Right lobe of liver (tissue), 6 donors: ENCODE measurements at regions not wholly inside any gene's neighbourhood (a gene's known extent, or its start where the extent isn't known, plus 50 kb on each side); places are given as distances from the start of the nearest gene placed in this dataset.

ENCODE experiments used
- ATAC-seq, 4 donors: fragments of 200-7000 bp; cut with Tn5 transposase; one replicate each; pipeline ENCODE4 v1.9.1; 2020; ENCODE audit warnings: mild to moderate bottlenecking in 4 of 4, moderate library complexity in 4 of 4
- DNase-seq, 3 donors: peaks; one replicate each; pipeline ENCODE4 v3.0.0-alpha.2; 2020
- H3K27ac ChIP-seq, 3 donors: fragments of 200-600 bp; one replicate each; pipeline ENCODE4 v1.8.0; 2022
- H3K27me3 ChIP-seq, 2 donors: fragments of 200-600 bp; one replicate each; pipeline ENCODE4 v1.8.0; 2022
- H3K36me3 ChIP-seq, 4 donors: fragments of 200-600 bp; sonication (generic) in 1 of 4; one replicate each; pipeline versions ENCODE4 v1.5.1 to v1.8.0; 2017 to 2022; ENCODE audit warnings: control low read depth in 1 of 4
- H3K4me1 ChIP-seq, 4 donors: fragments of 200-600 bp; sonication (generic) in 1 of 4; one replicate each; pipeline versions ENCODE4 v1.5.1 to v1.8.0; 2017 to 2022; ENCODE audit warnings: control low read depth in 1 of 4
- H3K4me3 ChIP-seq, 3 donors: fragments of 200-600 bp; one replicate each; pipeline ENCODE4 v1.8.0; 2022
- H3K9me3 ChIP-seq, 4 donors: fragments of 200-600 bp; sonication (generic) in 1 of 4; one replicate each; pipeline versions ENCODE4 v1.5.1 to v1.8.0; 2017 to 2022; ENCODE audit warnings: control low read depth in 1 of 4
- CTCF ChIP-seq, 4 donors: fragments of 200-600 bp in 3 of 4; fragments of 450-650 bp in 1 of 4; IDR thresholded peaks; one replicate each; pipeline versions ENCODE4 v1.5.1 to v1.8.0; 2016 to 2022; ENCODE audit warnings: antibody characterized with exemption in 4 of 4, mild to moderate bottlenecking in 2 of 4
- POLR2A ChIP-seq: fragments of 450-650 bp; IDR thresholded peaks from one replicate; pipeline ENCODE4 v1.6.1; 2017; ENCODE audit warnings: antibody characterized with exemption, mild to moderate bottlenecking
- WGBS: methylation state at CpG from one replicate; pipeline ENCODE4 v1.1.6; 2018; ENCODE audit warnings: low coverage, low lambda C conversion rate; ENCODE audit not compliant: insufficient coverage; ENCODE audit errors: missing lambda C conversion rate; 5-methylcytosine and 5-hydroxymethylcytosine counted together
- intact Hi-C, 2 donors: fragments of 100-400 bp; cut with DNase I; formaldehyde crosslinking; loops; one replicate each; pipeline versions ENCODE4 v1.11.2 to v1.14.1; 2022
- donor health status: DM: no; HTN: yes; CAD: no.
- donor health status: DM: no; HTN: no; CAD: no.
- donor health status: DM: no; HTN: no; CAD: no.
- donor health status: DM: no; HTN: yes; CAD: no.
- donor health status: DM: no; HTN: yes; CAD: no.

DNA sequence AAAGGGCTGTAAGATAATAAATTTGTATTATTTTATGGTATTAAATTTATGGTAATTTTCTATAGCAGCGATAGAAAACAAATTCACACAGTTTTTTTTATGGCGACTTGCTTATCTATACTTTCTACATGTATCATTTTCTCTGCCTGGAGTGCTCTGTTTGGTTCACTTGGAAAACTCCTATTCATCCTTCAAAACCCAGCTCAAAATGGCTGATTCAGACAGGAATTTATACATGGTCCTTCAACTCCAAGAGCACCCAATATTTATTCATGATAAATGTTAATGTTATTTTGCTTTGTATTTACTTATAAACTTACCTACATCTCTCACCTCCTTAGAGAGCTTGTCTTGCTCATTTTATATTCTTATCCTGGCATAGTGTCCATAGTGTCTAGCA lies 55.6 kb upstream of the SSX2IP start:
- H3K27ac ChIP-seq = no peak overlapping the region
- 89% methylated on average over 2 of the region's 2 CpGs for WGBS
- H3K36me3 ChIP-seq = no peaks in the 10 kb centered on the region
- no peaks in the 10 kb centered on the region for H3K4me1 ChIP-seq
- DNase-seq (no peak), ATAC-seq (no peak)
- intact Hi-C loops = no loop called here
- no peak for TF ChIP-seq POLR2A
- no peak for TF ChIP-seq CTCF (IDR thresholded peaks at IDR 0.05)
- H3K9me3 ChIP-seq = no peaks in the 10 kb centered on the region
- no peaks in the 10 kb centered on the region for H3K27me3 ChIP-seq
- no peak overlapping the region for H3K4me3 ChIP-seq

GRCh38 chr1:84743896-84744295 lies 53.6 kb upstream of the SSX2IP start:
- no peaks in the 10 kb centered on the region for H3K4me1 ChIP-seq
- H3K9me3 ChIP-seq = no peaks in the 10 kb centered on the region
- TF ChIP-seq POLR2A (no peak), CTCF (IDR thresholded peaks at IDR 0.05) (no peak)
- ATAC-seq (no peak), DNase-seq (no peak)
- no peaks in the 10 kb centered on the region for H3K36me3 ChIP-seq
- no peak overlapping the region for H3K4me3 ChIP-seq
- no peak overlapping the region for H3K27ac ChIP-seq
- H3K27me3 ChIP-seq = no peaks in the 10 kb centered on the region
- 73% methylated on average over 3 of the region's 3 CpGs for WGBS
- intact Hi-C loops = no loop called here

DNA sequence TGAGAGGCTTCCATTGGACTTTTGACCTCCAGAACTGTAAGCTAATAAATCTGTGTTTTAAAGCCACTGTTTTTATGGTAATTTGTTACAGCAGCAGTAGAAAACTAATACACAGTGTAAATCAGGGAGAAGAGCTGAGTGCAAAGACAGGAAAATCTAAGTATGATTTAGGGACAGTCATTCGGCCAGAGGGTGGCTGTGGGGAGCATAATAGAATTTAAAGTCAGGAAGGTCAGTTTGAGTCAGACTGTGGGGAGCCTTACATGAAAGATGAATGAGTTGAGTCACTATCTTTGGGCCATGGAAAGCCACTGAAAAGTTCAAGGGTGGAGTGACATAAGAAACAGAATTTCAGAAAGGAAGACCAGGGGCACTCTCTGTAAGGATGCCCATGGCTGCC lies 52.4 kb upstream of the SSX2IP start:
- Histone ChIP-seq H3K36me3 (no peaks in the 10 kb centered on the region), H3K4me3 (no peak overlapping the region), H3K4me1 (no peaks in the 10 kb centered on the region), H3K9me3 (no peaks in the 10 kb centered on the region), H3K27me3 (no peaks in the 10 kb centered on the region), H3K27ac (no peak overlapping the region)
- TF ChIP-seq CTCF (IDR thresholded peaks at IDR 0.05) (no peak), POLR2A (no peak)
- ATAC-seq = no peak
- intact Hi-C loops = no loop called here
- WGBS = 36% methylated on average over 1 of the region's 1 CpG
- no peak for DNase-seq

DNA sequence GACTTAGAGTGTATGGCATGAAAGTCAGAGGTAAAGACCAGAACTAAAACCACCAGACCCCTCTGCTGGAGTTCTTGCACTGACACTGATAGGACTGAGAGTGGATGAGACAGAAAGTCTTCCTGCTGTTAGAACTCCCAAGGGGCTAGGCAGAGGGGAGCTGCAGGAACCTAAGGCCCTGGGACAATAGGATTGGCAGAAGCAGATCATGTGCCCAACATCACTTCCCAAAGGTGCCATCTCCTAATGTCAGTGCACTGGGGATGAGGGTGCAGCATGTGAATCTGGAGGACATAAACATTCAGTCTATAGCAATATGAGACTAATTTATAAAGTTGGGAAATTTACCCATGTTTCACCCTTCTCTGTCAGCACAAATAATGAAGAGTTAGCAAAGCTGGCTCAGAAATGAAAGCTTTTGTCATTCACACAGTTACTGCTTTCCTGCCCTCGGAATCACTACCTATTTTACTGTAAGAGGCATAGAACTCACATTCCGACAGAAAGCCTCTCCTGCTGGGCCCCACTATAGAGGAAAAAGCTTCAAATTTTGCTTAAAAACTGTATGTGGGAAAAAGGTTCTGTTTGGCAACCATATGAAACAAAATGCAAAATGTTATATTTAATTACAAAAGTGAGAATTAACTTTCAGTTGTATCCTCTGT lies 49.9 kb upstream of the SSX2IP start:
- no peaks in the 10 kb centered on the region for H3K4me1 ChIP-seq
- ATAC-seq = no peak
- no peak overlapping the region for H3K27ac ChIP-seq
- intact Hi-C loops = no loop called here
- H3K27me3 ChIP-seq = no peaks in the 10 kb centered on the region
- H3K4me3 ChIP-seq = no peak overlapping the region
- 77% methylated on average over 2 of the region's 2 CpGs for WGBS
- no peaks in the 10 kb centered on the region for H3K36me3 ChIP-seq
- no peaks in the 10 kb centered on the region for H3K9me3 ChIP-seq
- DNase-seq = no peak
- no peak for TF ChIP-seq CTCF (IDR thresholded peaks at IDR 0.05)
